GM12892 (cell line): ENCODE measurements at regions not wholly inside any gene's neighbourhood (a gene's known extent, or its start where the extent isn't known, plus 50 kb on each side); places are given as distances from the start of the nearest gene placed in this dataset.

Source experiments
- POLR2A ChIP-seq: IDR thresholded peaks from 2 replicates; pipeline ENCODE4 v1.6.1; 2011; ENCODE audit warnings: low read depth, low read length, control low read depth
- POLR2AphosphoS5 ChIP-seq: IDR thresholded peaks from 2 replicates; pipeline ENCODE4 v1.6.1; 2011; ENCODE audit warnings: low read depth, low read length, control low read depth
- TAF1 ChIP-seq: IDR thresholded peaks from 2 replicates; pipeline ENCODE4 v1.6.1; 2011; ENCODE audit warnings: low read depth, mild to moderate bottlenecking, control low read depth, low read length, borderline replicate concordance

DNA sequence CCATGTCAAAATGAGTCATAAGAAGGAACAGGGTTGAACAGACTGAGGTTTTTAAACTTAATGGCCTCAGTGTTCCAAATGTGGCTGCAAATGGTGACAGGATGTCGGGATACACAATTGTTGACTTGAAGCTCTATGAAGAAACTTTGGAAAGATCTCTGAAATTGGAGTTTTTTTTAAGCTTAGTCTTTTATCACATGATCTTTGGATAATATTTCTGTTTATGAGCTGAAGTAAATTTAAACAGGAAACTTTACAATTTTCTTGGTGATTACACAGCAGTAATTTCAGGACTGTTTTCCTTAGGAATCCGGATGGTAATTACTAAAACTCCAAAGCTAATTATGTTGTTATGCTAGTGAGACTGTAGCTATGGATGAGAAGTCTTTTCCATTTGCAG is 199.1 kb upstream of the NRXN1 start:
- TF ChIP-seq POLR2A: no peak
- no peak for TF ChIP-seq POLR2AphosphoS5
- no peak for TF ChIP-seq TAF1
